ENCODE measurements at regions not wholly inside any gene's neighbourhood (a gene's known extent, or its start where the extent isn't known, plus 50 kb on each side); places are given as distances from the start of the nearest gene placed in this dataset.

DNA sequence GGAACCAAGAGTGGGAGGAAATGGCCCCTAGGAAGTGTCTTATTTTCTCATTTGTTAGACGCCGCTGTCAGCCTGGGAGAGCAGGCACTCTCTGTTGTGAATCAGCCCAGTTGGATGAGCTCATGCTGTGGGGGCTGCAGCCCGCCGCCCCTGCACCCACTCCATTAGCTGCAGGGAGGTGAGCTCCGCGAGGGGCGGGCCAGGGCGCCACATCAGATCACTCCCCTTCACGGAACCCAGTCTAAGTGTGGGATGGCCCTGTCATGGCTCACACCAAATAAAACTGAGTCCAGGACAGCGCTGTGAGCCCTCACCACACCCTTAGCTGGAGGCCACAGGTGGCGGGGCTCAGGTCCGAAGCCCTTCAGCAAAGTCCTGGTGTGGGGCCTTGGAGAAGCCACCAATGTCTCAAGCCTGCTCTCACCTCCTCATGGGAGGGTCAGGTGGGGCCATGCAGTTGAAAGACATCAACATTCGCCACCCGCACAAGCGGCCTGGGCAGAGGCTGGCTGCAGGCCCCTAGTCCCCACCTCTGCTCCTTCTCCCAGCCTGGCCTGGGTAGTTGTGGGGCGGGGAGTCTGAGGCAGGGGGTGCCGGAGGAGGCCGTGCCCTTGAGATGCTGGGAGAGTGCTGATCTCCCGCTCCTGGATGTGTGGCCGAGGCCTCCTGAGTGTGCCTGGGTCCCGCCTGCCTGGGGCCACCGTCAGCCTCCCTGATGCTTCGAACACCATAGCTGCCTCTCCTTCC lies 66.2 kb upstream of the SLCO4A1 start:
- TF ChIP-seq, protein P1, sequence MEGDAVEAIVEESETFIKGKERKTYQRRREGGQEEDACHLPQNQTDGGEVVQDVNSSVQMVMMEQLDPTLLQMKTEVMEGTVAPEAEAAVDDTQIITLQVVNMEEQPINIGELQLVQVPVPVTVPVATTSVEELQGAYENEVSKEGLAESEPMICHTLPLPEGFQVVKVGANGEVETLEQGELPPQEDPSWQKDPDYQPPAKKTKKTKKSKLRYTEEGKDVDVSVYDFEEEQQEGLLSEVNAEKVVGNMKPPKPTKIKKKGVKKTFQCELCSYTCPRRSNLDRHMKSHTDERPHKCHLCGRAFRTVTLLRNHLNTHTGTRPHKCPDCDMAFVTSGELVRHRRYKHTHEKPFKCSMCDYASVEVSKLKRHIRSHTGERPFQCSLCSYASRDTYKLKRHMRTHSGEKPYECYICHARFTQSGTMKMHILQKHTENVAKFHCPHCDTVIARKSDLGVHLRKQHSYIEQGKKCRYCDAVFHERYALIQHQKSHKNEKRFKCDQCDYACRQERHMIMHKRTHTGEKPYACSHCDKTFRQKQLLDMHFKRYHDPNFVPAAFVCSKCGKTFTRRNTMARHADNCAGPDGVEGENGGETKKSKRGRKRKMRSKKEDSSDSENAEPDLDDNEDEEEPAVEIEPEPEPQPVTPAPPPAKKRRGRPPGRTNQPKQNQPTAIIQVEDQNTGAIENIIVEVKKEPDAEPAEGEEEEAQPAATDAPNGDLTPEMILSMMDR (IDR thresholded peaks at IDR 0.05; ENCODE audit: low read depth, low read length): no peak
- TF ChIP-seq EZH2phosphoT487 (IDR thresholded peaks at IDR 0.05; ENCODE audit: low read depth): no peak
